ENCODE measurements at regions not wholly inside any gene's neighbourhood (a gene's known extent, or its start where the extent isn't known, plus 50 kb on each side); places are given as distances from the start of the nearest gene placed in this dataset.

DNA sequence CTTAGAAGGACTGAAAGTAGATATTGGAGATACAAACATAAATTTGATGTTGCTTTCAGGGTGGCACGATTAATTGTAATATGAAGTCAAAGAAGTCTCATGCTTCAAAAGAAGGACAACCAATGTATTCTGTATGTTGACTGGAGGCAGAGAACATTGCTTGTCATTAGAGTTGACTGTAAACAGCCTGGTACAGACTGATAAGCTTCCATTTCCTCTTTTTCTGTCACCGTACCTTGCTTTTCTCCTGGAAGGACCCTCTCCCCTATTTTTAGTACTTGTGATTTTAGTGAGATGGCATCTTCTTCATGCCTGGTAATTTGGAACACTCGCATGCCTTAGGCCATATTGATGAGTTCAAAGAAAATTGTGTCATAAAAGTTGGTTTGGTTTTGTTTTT is 809.4 kb downstream of the PRELID2 start:
- no peaks in the 10 kb centered on the region for H4K20me1 ChIP-seq (ENCODE audit: insufficient read depth, low read length)
- in situ Hi-C loops (cut with MboI; ENCODE audit: low sequenced_read_pairs), result no loop called here
- dilution Hi-C loops (cut with HindIII; ENCODE audit: low sequenced_read_pairs, unreplicated experiment), result no loop called here
- no peak overlapping the region for H2AK9ac ChIP-seq (replicated peaks; ENCODE audit: low read depth, low read length, poor library complexity)
- H2BK5ac ChIP-seq (ENCODE audit: low read depth, low read length, poor library complexity, severe bottlenecking), result no peak overlapping the region
- no peaks in the 10 kb centered on the region for H3K9me1 ChIP-seq (ENCODE audit: insufficient read depth, low read length)
- DNase-seq, result no peak
- H3K36me3 ChIP-seq (ENCODE audit: control insufficient read depth, insufficient read depth, low read length), result no peaks in the 10 kb centered on the region
- H3K27me3 ChIP-seq (ENCODE audit: control insufficient read depth, insufficient read depth, low read length), result no peaks in the 10 kb centered on the region
- BruUV-seq (replicated peaks), result no TSS peak
- no peak overlapping the region for H3K56ac ChIP-seq (ENCODE audit: extremely low read depth, insufficient read depth, low read length)
- no peak overlapping the region for H2AFZ ChIP-seq (replicated peaks; ENCODE audit: low read length, poor library complexity)
- no peak overlapping the region for H4K91ac ChIP-seq (ENCODE audit: insufficient read depth, low read depth, low read length)
- H2AK5ac ChIP-seq (ENCODE audit: low read depth, low read length), result no peak overlapping the region
- H4K5ac ChIP-seq (ENCODE audit: low read depth, low read length), result no peak overlapping the region
- no peak overlapping the region for H3K18ac ChIP-seq (ENCODE audit: low read depth, low read length)
- no peak overlapping the region for H3K4me2 ChIP-seq (ENCODE audit: low read depth, low read length)
- intact Hi-C loops (cut with micrococcal nuclease), result no loop called here
- no peak for ATAC-seq (ENCODE audit: low read depth)
- H3K4me3 ChIP-seq (ENCODE audit: insufficient read depth, low read depth, low read length), result no peak overlapping the region
- H3K4ac ChIP-seq (ENCODE audit: low read depth, low read length), result no peak overlapping the region
- TF ChIP-seq RFX5 (IDR thresholded peaks at IDR 0.05; ENCODE audit: low read depth, low read length), result no peak
- TF ChIP-seq MAZ (IDR thresholded peaks at IDR 0.05; ENCODE audit: borderline replicate concordance, low read depth, low read length), result no peak
- TF ChIP-seq FOS (IDR thresholded peaks at IDR 0.05; ENCODE audit: low read depth, low read length), result no peak
- no peak for TF ChIP-seq MXI1 (IDR thresholded peaks at IDR 0.05; ENCODE audit: borderline replicate concordance, low read depth, low read length)
- TF ChIP-seq, protein P1, sequence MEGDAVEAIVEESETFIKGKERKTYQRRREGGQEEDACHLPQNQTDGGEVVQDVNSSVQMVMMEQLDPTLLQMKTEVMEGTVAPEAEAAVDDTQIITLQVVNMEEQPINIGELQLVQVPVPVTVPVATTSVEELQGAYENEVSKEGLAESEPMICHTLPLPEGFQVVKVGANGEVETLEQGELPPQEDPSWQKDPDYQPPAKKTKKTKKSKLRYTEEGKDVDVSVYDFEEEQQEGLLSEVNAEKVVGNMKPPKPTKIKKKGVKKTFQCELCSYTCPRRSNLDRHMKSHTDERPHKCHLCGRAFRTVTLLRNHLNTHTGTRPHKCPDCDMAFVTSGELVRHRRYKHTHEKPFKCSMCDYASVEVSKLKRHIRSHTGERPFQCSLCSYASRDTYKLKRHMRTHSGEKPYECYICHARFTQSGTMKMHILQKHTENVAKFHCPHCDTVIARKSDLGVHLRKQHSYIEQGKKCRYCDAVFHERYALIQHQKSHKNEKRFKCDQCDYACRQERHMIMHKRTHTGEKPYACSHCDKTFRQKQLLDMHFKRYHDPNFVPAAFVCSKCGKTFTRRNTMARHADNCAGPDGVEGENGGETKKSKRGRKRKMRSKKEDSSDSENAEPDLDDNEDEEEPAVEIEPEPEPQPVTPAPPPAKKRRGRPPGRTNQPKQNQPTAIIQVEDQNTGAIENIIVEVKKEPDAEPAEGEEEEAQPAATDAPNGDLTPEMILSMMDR (conservative IDR thresholded peaks at IDR 0.05; ENCODE audit: low read depth, low read length), result no peak
- TF ChIP-seq SMC3 (IDR thresholded peaks at IDR 0.05; ENCODE audit: low read depth, low read length), result no peak
- no peak for TF ChIP-seq RCOR1 (IDR thresholded peaks at IDR 0.05; ENCODE audit: insufficient replicate concordance, low read length)
- no peak for TF ChIP-seq RAD21 (IDR thresholded peaks at IDR 0.05; ENCODE audit: low read length)
- no peak for TF ChIP-seq NFE2L2 (IDR thresholded peaks at IDR 0.05; ENCODE audit: low read depth, low read length)
- TF ChIP-seq CHD1 (IDR thresholded peaks at IDR 0.05; ENCODE audit: low read depth, low read length), result no peak
- TF ChIP-seq BHLHE40 (IDR thresholded peaks at IDR 0.05; ENCODE audit: low read depth, low read length), result no peak
- TF ChIP-seq, protein P2, sequence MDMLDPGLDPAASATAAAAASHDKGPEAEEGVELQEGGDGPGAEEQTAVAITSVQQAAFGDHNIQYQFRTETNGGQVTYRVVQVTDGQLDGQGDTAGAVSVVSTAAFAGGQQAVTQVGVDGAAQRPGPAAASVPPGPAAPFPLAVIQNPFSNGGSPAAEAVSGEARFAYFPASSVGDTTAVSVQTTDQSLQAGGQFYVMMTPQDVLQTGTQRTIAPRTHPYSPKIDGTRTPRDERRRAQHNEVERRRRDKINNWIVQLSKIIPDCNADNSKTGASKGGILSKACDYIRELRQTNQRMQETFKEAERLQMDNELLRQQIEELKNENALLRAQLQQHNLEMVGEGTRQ (IDR thresholded peaks at IDR 0.05; ENCODE audit: low read depth, low read length), result no peak
- no peak for TF ChIP-seq CEBPB (IDR thresholded peaks at IDR 0.05; ENCODE audit: low read depth, low read length)
- TF ChIP-seq, protein P3, sequence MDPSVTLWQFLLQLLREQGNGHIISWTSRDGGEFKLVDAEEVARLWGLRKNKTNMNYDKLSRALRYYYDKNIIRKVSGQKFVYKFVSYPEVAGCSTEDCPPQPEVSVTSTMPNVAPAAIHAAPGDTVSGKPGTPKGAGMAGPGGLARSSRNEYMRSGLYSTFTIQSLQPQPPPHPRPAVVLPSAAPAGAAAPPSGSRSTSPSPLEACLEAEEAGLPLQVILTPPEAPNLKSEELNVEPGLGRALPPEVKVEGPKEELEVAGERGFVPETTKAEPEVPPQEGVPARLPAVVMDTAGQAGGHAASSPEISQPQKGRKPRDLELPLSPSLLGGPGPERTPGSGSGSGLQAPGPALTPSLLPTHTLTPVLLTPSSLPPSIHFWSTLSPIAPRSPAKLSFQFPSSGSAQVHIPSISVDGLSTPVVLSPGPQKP (IDR thresholded peaks at IDR 0.05; ENCODE audit: borderline replicate concordance, low read depth, low read length), result no peak
- WGBS, 2 experiments (ENCODE audit: extremely low coverage in 2 of 2, insufficient read length in 1 of 2), result no CpG with 5 or more reads among the region's 3 CpGs
- POLR2A ChIA-PET (ENCODE audit: unreplicated experiment), result no interaction called here
- H3K14ac ChIP-seq (replicated peaks; ENCODE audit: low read depth, low read length), result no peak overlapping the region
- CTCF ChIA-PET, result no interaction called here
- no peak overlapping the region for H3K23ac ChIP-seq (ENCODE audit: low read depth, low read length)
- no peak overlapping the region for H2BK120ac ChIP-seq (ENCODE audit: low read depth, low read length)
- no peak overlapping the region for H2BK15ac ChIP-seq (ENCODE audit: low read depth, low read length)
- H3K79me1 ChIP-seq (ENCODE audit: low read depth in 1 of 2, low read length in 2 of 2), result no peaks in the 10 kb centered on the region
- H3K9me3 ChIP-seq (ENCODE audit: control insufficient read depth, insufficient read depth, low read length), result no peaks in the 10 kb centered on the region
- no peak overlapping the region for H3K9ac ChIP-seq (ENCODE audit: low read depth, low read length)
- no peak overlapping the region for H4K8ac ChIP-seq (ENCODE audit: low read depth in 2 of 2, low read length in 2 of 2)
- no peak overlapping the region for H2BK20ac ChIP-seq (ENCODE audit: low read depth, low read length)
- no peak overlapping the region for H3K27ac ChIP-seq (ENCODE audit: insufficient read depth, low read length)
- H3K4me1 ChIP-seq (ENCODE audit: control insufficient read depth, insufficient read depth, low read length), result no peaks in the 10 kb centered on the region

Data from IMR-90 (cell line).